ENCODE measurements at regions not wholly inside any gene's neighbourhood (a gene's known extent, or its start where the extent isn't known, plus 50 kb on each side); places are given as distances from the start of the nearest gene placed in this dataset.

- Histone ChIP-seq H3K36me3 (ENCODE audit: insufficient read depth, low read length) (no peaks in the 10 kb centered on the region), H3K4me2 (ENCODE audit: low read length) (no peak overlapping the region), H3K9me3 (ENCODE audit: low read length) (no peaks in the 10 kb centered on the region), H3K4me1 (ENCODE audit: insufficient read depth, low read length, severe bottlenecking) (no peaks in the 10 kb centered on the region), H2AFZ (ENCODE audit: low read length) (no peak overlapping the region), H4K20me1 (ENCODE audit: insufficient read depth, low read length) (no peaks in the 10 kb centered on the region), H3K27me3 (ENCODE audit: insufficient read depth, low read length) (no peaks in the 10 kb centered on the region), H3K79me2 (ENCODE audit: insufficient read depth, low read length) (no peaks in the 10 kb centered on the region), H3F3A (ENCODE audit: insufficient read depth, low read length) (no peaks in the 10 kb centered on the region), H3K4me3 (ENCODE audit: low read depth, low read length, poor library complexity, severe bottlenecking) (no peak overlapping the region), H3K27ac (ENCODE audit: low read depth, low read length, poor library complexity, severe bottlenecking) (no peak overlapping the region), H3K9me2 (ENCODE audit: low read depth, low read length) (no peaks in the 10 kb centered on the region), H3K9ac (ENCODE audit: low read length) (no peak overlapping the region)
- TF ChIP-seq CTCF (IDR thresholded peaks at IDR 0.05; ENCODE audit: low read length), result no peak
- no peak for TF ChIP-seq EZH2 (IDR thresholded peaks at IDR 0.05; ENCODE audit: borderline replicate concordance, low read length)
These were observed 159.4 kb downstream of the BUD13 start for GRCh38 chr11:116613206-116613875.

GRCh38 chr11:116611998-116612620, 160.7 kb downstream of the BUD13 start:
- Histone ChIP-seq H3K4me1 (ENCODE audit: insufficient read depth, low read length, severe bottlenecking) (no peaks in the 10 kb centered on the region), H3K9me2 (ENCODE audit: low read depth, low read length) (no peaks in the 10 kb centered on the region), H3K36me3 (ENCODE audit: insufficient read depth, low read length) (no peaks in the 10 kb centered on the region), H3F3A (ENCODE audit: insufficient read depth, low read length) (no peaks in the 10 kb centered on the region), H3K79me2 (ENCODE audit: insufficient read depth, low read length) (no peaks in the 10 kb centered on the region), H3K4me2 (ENCODE audit: low read length) (no peak overlapping the region), H3K27me3 (ENCODE audit: insufficient read depth, low read length) (no peaks in the 10 kb centered on the region), H2AFZ (ENCODE audit: low read length) (no peak overlapping the region), H3K27ac (ENCODE audit: low read depth, low read length, poor library complexity, severe bottlenecking) (no peak overlapping the region), H3K9ac (ENCODE audit: low read length) (no peak overlapping the region), H3K9me3 (ENCODE audit: low read length) (no peaks in the 10 kb centered on the region), H3K4me3 (ENCODE audit: low read depth, low read length, poor library complexity, severe bottlenecking) (no peak overlapping the region), H4K20me1 (ENCODE audit: insufficient read depth, low read length) (no peaks in the 10 kb centered on the region)
- TF ChIP-seq CTCF (IDR thresholded peaks at IDR 0.05; ENCODE audit: low read length) (no peak), EZH2 (IDR thresholded peaks at IDR 0.05; ENCODE audit: borderline replicate concordance, low read length) (no peak)

GRCh38 chr11:116610190-116610589, 162.6 kb downstream of the BUD13 start:
- Histone ChIP-seq H3K79me2 (ENCODE audit: insufficient read depth, low read length) (no peaks in the 10 kb centered on the region), H3K27me3 (ENCODE audit: insufficient read depth, low read length) (no peaks in the 10 kb centered on the region), H3K27ac (ENCODE audit: low read depth, low read length, poor library complexity, severe bottlenecking) (no peak overlapping the region), H3K4me2 (ENCODE audit: low read length) (no peak overlapping the region), H3K9me3 (ENCODE audit: low read length) (no peaks in the 10 kb centered on the region), H3F3A (ENCODE audit: insufficient read depth, low read length) (no peaks in the 10 kb centered on the region), H3K4me3 (ENCODE audit: low read depth, low read length, poor library complexity, severe bottlenecking) (no peak overlapping the region), H4K20me1 (ENCODE audit: insufficient read depth, low read length) (no peaks in the 10 kb centered on the region), H2AFZ (ENCODE audit: low read length) (no peak overlapping the region), H3K9me2 (ENCODE audit: low read depth, low read length) (no peaks in the 10 kb centered on the region), H3K9ac (ENCODE audit: low read length) (no peak overlapping the region), H3K36me3 (ENCODE audit: insufficient read depth, low read length) (no peaks in the 10 kb centered on the region), H3K4me1 (ENCODE audit: insufficient read depth, low read length, severe bottlenecking) (no peaks in the 10 kb centered on the region)
- TF ChIP-seq CTCF (IDR thresholded peaks at IDR 0.05; ENCODE audit: low read length), result no peak
- no peak for TF ChIP-seq EZH2 (IDR thresholded peaks at IDR 0.05; ENCODE audit: borderline replicate concordance, low read length)

All from OCI-LY1 (cell line).